ENCODE measurements at regions not wholly inside any gene's neighbourhood (a gene's known extent, or its start where the extent isn't known, plus 50 kb on each side); places are given as distances from the start of the nearest gene placed in this dataset.
"Not testable (repeated sequence)": the region's sequence is repeated elsewhere in the genome, so short reads cannot be mapped to it uniquely, and the experiment has no call there.

- no peak for DNase-seq
These were observed 180.4 kb upstream of the GLRA1 start for GRCh38 chr5:152105085-152105484.

GRCh38 chr5:152104211-152104610, 179.6 kb upstream of the GLRA1 start:
- no peak for DNase-seq

- not testable (repeated sequence) for DNase-seq
These were observed 178.3 kb upstream of the GLRA1 start for GRCh38 chr5:152102908-152103307.

GRCh38 chr5:152102057-152102456, 177.4 kb upstream of the GLRA1 start:
- no peak for DNase-seq

DNA sequence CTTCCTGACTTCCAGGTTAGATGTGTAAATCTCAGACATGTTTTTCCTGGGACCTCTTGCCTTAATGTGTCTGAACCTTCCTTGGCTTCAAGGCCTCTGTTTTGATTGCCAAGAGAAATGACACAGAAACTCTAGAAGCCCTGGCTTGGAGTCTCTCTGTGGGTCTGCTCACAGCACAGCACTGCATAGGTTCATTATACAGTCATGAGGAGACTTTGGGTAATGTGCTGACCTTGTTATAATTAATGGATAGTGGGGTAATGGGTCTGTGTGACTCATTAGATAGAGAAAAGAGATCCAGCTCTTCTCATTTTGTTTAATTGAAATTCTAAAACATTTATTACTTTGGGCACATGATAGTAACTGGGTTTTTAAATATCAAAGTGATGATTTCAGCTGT, 175.8 kb upstream of the GLRA1 start:
- DNase-seq = no peak

DNA sequence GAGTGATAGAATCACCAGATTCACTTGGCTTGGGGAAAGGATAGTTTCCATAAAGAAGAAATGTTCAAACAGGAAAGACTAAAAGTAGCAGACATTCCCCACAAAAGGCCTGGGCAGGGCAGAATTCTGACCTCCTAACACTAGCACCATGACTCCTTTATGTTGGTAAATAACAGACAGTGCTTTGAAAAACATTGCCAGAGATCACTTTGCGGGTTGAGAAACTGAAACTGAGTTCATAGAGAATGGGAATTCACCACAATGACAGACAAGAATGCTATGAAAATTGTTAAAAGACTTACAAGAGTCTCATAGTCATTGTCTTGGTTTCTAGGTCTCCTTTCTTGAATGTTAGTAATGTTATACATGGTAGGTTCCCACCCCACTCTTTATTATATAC, 172.5 kb upstream of the GLRA1 start:
- no peak for DNase-seq

DNA sequence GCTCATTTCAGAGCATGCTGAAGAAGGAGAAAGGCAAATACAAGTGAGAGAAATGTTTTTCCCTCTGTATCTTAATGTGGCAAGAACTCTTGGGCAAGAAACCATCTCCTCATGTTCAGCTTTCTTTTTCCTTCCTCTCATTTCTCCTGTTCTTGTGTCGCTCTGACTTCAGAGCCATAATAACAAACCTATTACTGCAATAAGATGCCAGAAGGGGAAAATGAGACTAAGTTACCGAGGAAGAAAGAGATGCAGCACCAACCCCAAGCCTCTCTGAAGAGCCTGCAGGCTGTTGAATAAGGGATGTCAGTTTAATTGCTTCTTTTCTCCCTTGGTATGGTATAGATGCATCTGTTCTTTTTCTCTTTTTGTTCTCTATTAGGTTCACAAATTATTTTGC, 170.1 kb upstream of the GLRA1 start:
- DNase-seq = no peak

GRCh38 chr5:152094060-152094459, 169.4 kb upstream of the GLRA1 start:
- no peak for DNase-seq

DNA sequence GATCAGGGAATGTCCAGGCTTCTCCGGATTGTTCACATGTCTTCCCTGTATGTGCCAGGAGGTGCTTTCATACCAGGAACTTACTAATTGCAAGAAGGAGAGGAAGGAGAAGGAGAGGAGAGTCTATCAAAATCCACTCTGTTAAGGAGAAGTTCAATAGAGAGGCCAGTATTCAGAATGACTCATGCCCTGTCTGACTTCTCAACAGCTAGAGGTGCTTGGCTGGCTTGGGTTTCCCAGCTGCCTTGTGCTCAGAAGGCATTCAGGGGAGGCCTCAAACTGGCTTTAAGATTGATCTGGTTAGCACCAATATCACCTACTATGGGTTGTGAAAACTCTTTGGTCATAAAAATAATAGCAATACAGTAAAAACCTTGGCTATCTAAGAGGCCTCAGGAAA, 167.9 kb upstream of the GLRA1 start:
- DNase-seq = no peak

DNA sequence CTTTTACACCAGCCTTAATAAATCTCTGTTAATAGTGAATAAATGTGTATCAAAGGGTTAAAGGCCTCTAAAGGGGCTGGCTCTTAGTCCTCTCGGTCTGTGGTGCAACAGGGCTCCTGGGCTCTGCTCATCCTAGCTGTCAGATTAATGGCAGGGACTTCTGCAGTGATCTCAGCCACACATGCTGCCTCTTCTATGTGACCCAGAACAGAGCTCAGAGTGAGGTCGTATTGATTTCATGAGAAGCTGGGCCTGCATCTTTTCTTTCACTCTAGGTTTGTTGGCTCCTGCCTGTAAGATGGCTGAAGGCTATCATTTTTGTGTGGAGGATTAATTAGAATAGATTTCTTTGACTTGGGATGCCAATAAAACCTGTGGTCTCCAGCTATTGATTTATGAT, 165.0 kb upstream of the GLRA1 start:
- DNase-seq = no peak

GRCh38 chr5:152086668-152087067, 162.0 kb upstream of the GLRA1 start:
- no peak for DNase-seq

GRCh38 chr5:152084476-152084875, 159.8 kb upstream of the GLRA1 start:
- DNase-seq = no peak

DNA sequence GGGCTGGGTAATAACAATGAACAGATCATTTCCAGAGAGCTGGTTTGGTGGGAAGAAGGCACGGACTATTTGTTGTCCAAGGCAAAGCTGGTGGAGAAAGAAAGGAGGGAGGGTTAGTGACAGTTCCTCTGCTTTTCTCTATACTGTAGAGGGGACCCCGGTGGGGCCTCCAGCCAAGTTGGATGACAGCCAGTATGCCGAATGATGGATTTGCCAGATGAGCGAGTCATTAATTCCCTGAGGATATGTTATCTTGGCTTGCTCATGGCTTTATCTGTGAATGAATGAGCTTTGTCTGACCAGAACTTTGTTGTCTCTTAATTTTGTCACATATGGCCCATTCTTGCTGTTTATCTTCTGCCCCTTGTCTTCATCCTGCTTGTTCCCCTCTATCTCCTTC, 158.6 kb upstream of the GLRA1 start:
- no peak for DNase-seq

GRCh38 chr5:152072091-152072490, 147.4 kb upstream of the GLRA1 start:
- no peak for DNase-seq

DNA sequence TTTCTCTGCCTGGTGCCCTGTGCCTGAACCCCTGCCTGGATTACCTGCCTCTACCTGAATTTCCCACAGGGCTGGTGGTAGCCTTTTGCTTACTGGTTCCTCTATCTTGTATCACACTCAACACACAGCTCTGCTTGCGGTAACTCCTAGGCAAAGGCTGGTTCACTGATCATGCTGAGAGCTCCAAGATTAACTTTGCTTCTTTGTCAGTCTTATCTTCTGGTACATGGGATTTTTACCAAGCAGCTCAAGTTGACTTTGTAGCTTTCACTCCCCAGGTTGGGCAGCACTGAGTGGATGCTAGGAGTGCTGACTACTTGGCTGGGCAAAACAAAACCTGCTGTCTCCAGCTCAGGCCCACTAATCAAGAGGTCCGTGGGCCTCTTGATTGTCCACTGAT, 145.9 kb upstream of the GLRA1 start:
- no peak for DNase-seq

- DNase-seq = no peak
These were observed 142.1 kb upstream of the GLRA1 start for GRCh38 chr5:152066784-152067183.

DNA sequence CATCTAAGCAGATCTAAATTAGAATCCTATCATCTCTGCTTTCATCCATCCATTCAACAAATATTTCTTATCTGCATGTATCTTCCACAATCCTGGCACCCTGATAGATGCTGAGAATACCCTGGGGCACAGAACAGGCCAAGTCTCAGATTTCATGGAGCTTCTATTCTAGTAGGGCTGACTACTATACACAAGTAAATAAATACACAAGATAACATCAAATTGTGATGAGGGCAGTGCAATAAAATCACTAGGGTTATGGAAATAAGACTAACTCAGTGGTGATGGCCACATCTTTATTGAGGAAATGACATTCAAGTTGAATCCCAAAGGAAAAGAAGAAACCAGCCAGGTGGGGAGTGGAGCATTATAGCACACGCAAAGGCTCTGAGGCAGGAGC, 138.4 kb upstream of the GLRA1 start:
- DNase-seq = no peak

- no peak for DNase-seq
These were observed 136.4 kb upstream of the GLRA1 start for GRCh38 chr5:152061095-152061494.

- no peak for DNase-seq
These were observed 133.6 kb upstream of the GLRA1 start for GRCh38 chr5:152058267-152058666.

DNA sequence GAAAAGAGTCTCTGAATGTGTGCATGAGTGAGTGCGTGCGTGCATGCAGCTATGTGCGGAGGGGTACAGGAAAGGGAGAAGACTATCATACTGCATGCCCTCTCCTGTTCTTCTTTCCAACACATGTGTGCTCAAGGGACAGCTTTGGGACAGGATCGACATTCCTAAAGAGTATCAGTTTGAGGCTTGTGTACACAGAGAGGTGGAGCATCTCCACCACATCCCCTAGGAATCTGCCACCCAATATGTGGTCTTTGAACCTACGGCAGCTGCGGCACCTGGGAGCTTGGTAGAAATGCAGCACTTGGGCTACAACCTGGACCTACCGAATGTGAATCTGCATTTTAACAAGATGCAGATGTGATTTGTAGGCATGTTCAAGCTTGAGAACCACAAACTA, 132.3 kb upstream of the GLRA1 start:
- no peak for DNase-seq

DNA sequence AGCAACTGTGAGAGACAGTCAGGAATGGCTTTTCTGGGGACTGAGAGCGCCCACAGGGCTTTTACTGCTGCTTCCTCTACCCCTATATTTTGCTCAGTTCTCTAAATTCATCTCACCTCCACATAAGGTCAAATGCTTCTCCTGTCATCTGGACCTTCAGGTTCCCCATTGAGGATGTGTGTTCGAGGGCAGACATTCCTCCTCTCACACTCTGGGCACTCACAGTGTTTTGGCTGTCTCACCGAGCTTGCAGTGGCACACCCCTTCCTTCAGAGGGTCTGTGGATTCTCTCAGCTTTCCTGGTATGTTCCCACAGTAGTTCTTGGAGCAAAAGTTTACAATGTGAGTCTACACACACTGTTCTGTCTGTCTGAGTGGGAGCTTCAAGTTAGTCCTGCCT, 127.8 kb upstream of the GLRA1 start:
- DNase-seq = no peak

- DNase-seq = no peak
These were observed 127.1 kb upstream of the GLRA1 start for GRCh38 chr5:152051499-152052454.

DNA sequence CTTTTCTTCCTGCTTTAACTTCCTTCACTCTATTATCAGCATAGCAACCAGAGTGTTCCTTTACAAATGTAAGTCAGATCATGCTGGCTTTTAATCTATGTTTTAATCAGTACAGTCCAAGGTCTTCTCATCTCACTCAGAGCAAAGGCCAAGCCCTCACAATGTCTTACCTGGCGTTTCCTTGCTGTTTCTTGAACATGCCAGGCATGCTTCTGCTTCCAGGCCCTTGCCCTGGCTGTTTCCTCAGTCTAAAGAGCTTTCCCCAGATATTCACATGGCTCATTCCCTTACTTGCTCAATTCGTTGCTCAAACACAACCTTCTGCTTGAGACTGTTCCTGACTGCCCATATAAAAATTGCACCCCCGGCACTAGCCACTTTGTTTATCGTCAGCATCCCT, 121.7 kb upstream of the GLRA1 start:
- no peak for DNase-seq

- not testable (repeated sequence) for DNase-seq
These were observed 114.2 kb upstream of the GLRA1 start for GRCh38 chr5:152038856-152039255.

Measured in T1000 (cell line).